HCT116 (cell line): ENCODE measurements at regions not wholly inside any gene's neighbourhood (a gene's known extent, or its start where the extent isn't known, plus 50 kb on each side); places are given as distances from the start of the nearest gene placed in this dataset.

Experiments used
- ATAC-seq: fragments of 200-7000 bp; cut with Tn5 transposase; 2 replicates; pipeline ENCODE4 v1.9.1; 2020; ENCODE audit warnings: mild to moderate bottlenecking, moderate library complexity
- BruUV-seq: library from RNA; stranded (reverse); fragments of 400-500 nt; replicated peaks from 2 replicates; lab custom pipeline; 2021; lab: Mats Ljungman, UMichigan
- CTCF ChIA-PET: fragments of 300-600 bp; sonication (Branson Sonifier 250); formaldehyde crosslinking; loops from one replicate; lab custom pipeline; 2021; ENCODE audit warnings: antibody characterized with exemption; lab: Charles Lee
- POLR2A ChIA-PET: fragments of 300-600, 350-600 bp; sonication (Branson Sonifier 250); formaldehyde crosslinking; loops from one replicate; lab custom pipeline; 2021; ENCODE audit warnings: antibody characterized with exemption; lab: Charles Lee
- RAD21 ChIA-PET, 2 experiments: fragments of 300-600 bp; sonication (Branson Sonifier 250); formaldehyde crosslinking; loops; one replicate each; lab custom pipeline; 2023; ENCODE audit warnings: low total read pairs in 2 of 2; ENCODE audit not compliant: uncharacterized antibody in 2 of 2, unreplicated experiment in 2 of 2, low non-redundant PET in 1 of 2; lab: Charles Lee
- DNase-seq: peaks from one replicate; pipeline ENCODE4 v3.0.0-alpha.2; 2010; ENCODE audit warnings: low read depth, low spot score
- H2AFZ ChIP-seq: fragments of 200-600 bp; shearing (Covaris generic), sonication (generic); 2 replicates; pipeline ENCODE4 v1.6.1; 2017; ENCODE audit warnings: low read depth, mixed run types, mixed read lengths, antibody characterized with exemption, low read length; ENCODE audit not compliant: poor library complexity, severe bottlenecking
- H3K27ac ChIP-seq: 2 replicates; pipeline ENCODE4 v1.5.1; 2012; ENCODE audit warnings: low read depth, low read length
- H3K27me3 ChIP-seq: fragments of 200-600 bp; sonication (generic); 2 replicates; pipeline ENCODE4 v1.6.1; 2016; ENCODE audit warnings: mixed run types, low read length, mixed read lengths; ENCODE audit not compliant: insufficient read depth
- H3K36me3 ChIP-seq, 2 experiments: fragments of 200-500 bp in 1 of 2; fragments of 200-600 bp in 1 of 2; sonication (Bioruptor generic) in 1 of 2; sonication (generic) in 1 of 2; 2 replicates each; pipeline versions ENCODE4 v1.5.1 to v1.6.1; 2014 to 2016; ENCODE audit warnings: low read length in 2 of 2, inconsistent platforms in 1 of 2, mixed read lengths in 1 of 2, mixed run types in 1 of 2; ENCODE audit not compliant: insufficient read depth in 2 of 2, control insufficient read depth in 1 of 2
- H3K4me1 ChIP-seq, 2 experiments: fragments of 200-600 bp in 1 of 2; sonication (generic) in 1 of 2; 2 replicates each; pipeline versions ENCODE4 v1.5.1 to v1.6.1; 2012 to 2017; ENCODE audit warnings: low read length in 2 of 2, inconsistent platforms in 1 of 2, mild to moderate bottlenecking in 1 of 2, mixed read lengths in 1 of 2, mixed run types in 1 of 2, moderate library complexity in 1 of 2; ENCODE audit not compliant: insufficient read depth in 2 of 2, control insufficient read depth in 1 of 2
- H3K4me2 ChIP-seq: fragments of 200-600 bp; sonication (generic); 2 replicates; pipeline ENCODE4 v1.6.1; 2017; ENCODE audit warnings: mixed run types, low read length, mixed read lengths
- H3K4me3 ChIP-seq, 2 experiments: fragments of 200-600 bp in 1 of 2; sonication (generic) in 1 of 2; replicated peaks in 1 of 2; 2 replicates each; pipeline ENCODE4 v1.5.1; 2011 to 2016; ENCODE audit warnings: low read length in 2 of 2, control low read depth in 1 of 2, low read depth in 1 of 2, mild to moderate bottlenecking in 1 of 2, mixed read lengths in 1 of 2, mixed run types in 1 of 2
- H3K79me2 ChIP-seq: fragments of 200-600 bp; sonication (generic); 2 replicates; pipeline ENCODE4 v1.6.1; 2017; ENCODE audit warnings: mild to moderate bottlenecking, mixed run types, low read length, moderate library complexity, mixed read lengths; ENCODE audit not compliant: insufficient read depth
- H3K9ac ChIP-seq: fragments of 200-600 bp; sonication (generic); 2 replicates; pipeline ENCODE4 v1.6.1; 2016; ENCODE audit warnings: low read length, mixed read lengths
- H3K9me2 ChIP-seq: fragments of 200-600 bp; sonication (generic), shearing (Covaris generic); 2 replicates; pipeline ENCODE4 v1.6.1; 2017; ENCODE audit warnings: mixed run types, mild to moderate bottlenecking, moderate library complexity; ENCODE audit not compliant: insufficient read depth
- H3K9me3 ChIP-seq, 2 experiments: fragments of 200-500 bp in 1 of 2; fragments of 200-600 bp in 1 of 2; sonication (Bioruptor generic) in 1 of 2; sonication (generic) in 1 of 2; 2 replicates each; pipeline ENCODE4 v1.6.1; 2014 to 2017; ENCODE audit warnings: low read length in 2 of 2, mixed read lengths in 2 of 2, inconsistent platforms in 1 of 2, low read depth in 1 of 2, mild to moderate bottlenecking in 1 of 2, mixed run types in 1 of 2, moderate library complexity in 1 of 2; ENCODE audit not compliant: control insufficient read depth in 1 of 2, insufficient read depth in 1 of 2
- H4K20me1 ChIP-seq: fragments of 200-600 bp; sonication (generic), shearing (Covaris generic); 2 replicates; pipeline ENCODE4 v1.6.1; 2017; ENCODE audit warnings: mixed run types, mild to moderate bottlenecking, moderate library complexity; ENCODE audit not compliant: insufficient read depth
- CEBPB ChIP-seq: IDR thresholded peaks from 2 replicates; pipeline ENCODE4 v1.6.1; 2012; ENCODE audit warnings: low read depth
- CTCF ChIP-seq, 3 experiments: fragments of 200-600 bp in 1 of 3; sonication (generic) in 1 of 3; IDR thresholded peaks in 2 of 3; conservative IDR thresholded peaks in 1 of 3; 2 replicates each; pipeline ENCODE4 v1.5.1; 2012 to 2017; ENCODE audit warnings: low read depth in 2 of 3, low read length in 2 of 3, antibody characterized with exemption in 1 of 3, borderline replicate concordance in 1 of 3, control low read depth in 1 of 3, mild to moderate bottlenecking in 1 of 3, mixed read lengths in 1 of 3, mixed run types in 1 of 3, moderate library complexity in 1 of 3; ENCODE audit not compliant: insufficient read depth in 1 of 3
- EGR1 ChIP-seq: IDR thresholded peaks from 2 replicates; pipeline ENCODE4 v1.6.1; 2012; ENCODE audit warnings: low read depth
- ELF1 ChIP-seq: IDR thresholded peaks from 2 replicates; pipeline ENCODE4 v1.6.1; 2012; ENCODE audit warnings: low read depth, borderline replicate concordance
- EZH2phosphoT487 ChIP-seq: fragments of 200-600 bp; IDR thresholded peaks from 2 replicates; pipeline ENCODE4 v1.6.1; 2018; ENCODE audit warnings: antibody characterized with exemption, borderline replicate concordance
- FOSL1 ChIP-seq: IDR thresholded peaks from 2 replicates; pipeline ENCODE4 v1.6.1; 2012; ENCODE audit warnings: low read depth
- JUND ChIP-seq: IDR thresholded peaks from 2 replicates; pipeline ENCODE4 v1.6.1; 2012
- MAX ChIP-seq: IDR thresholded peaks from 2 replicates; pipeline ENCODE4 v1.6.1; 2012
- POLR2AphosphoS5 ChIP-seq: IDR thresholded peaks from 2 replicates; pipeline ENCODE4 v1.6.1; 2011; ENCODE audit warnings: mild to moderate bottlenecking, low read depth, low read length, moderate library complexity
- REST ChIP-seq: IDR thresholded peaks from 2 replicates; pipeline ENCODE4 v1.6.1; 2012; ENCODE audit warnings: low read depth
- SRF ChIP-seq: IDR thresholded peaks from 2 replicates; pipeline ENCODE4 v1.6.1; 2012; ENCODE audit warnings: low read depth
- TCF7L2 ChIP-seq: IDR thresholded peaks from 2 replicates; pipeline ENCODE4 v1.7.0; 2011; ENCODE audit warnings: borderline replicate concordance, inconsistent platforms; ENCODE audit not compliant: insufficient read depth, insufficient read length; ENCODE audit errors: extremely low read depth
- ZFX ChIP-seq: fragments of 450-650 bp; IDR thresholded peaks from 2 replicates; pipeline ENCODE4 v1.6.1; 2017
- ZNF274 ChIP-seq: fragments of 200-500 bp; sonication (Bioruptor generic); IDR thresholded peaks from 2 replicates; pipeline ENCODE4 v1.6.1; 2014; ENCODE audit warnings: mild to moderate bottlenecking, low read depth, low read length, inconsistent platforms
- intact Hi-C: fragments of 100-400 bp; cut with micrococcal nuclease; formaldehyde crosslinking; loops from 2 replicates; pipeline ENCODE4 v1.10.0; 2022

DNA sequence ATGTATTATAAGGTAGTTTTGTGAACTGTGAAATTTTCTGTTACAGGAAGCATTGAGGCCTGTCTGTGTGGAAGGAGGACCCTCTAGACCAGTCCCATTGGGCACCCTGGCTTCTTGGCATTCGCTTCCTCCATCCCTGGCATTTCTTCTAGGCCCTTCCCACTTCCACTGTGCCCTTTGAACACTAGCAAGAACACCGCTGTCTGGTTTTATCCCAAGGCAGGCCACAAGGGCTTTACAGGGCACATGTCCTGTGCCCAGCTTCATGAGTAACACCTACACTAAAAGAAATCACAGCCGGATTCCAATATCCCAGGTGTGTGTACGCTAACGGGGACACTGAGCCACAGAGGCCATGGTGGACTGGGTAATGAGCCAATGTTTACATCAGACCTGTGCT lies 99.8 kb downstream of the ADRB2 start:
- intact Hi-C loops = no loop called here
- Histone ChIP-seq H3K27me3 (no peaks in the 10 kb centered on the region), H3K4me3 (no peak overlapping the region), H3K9ac (no peak overlapping the region), H2AFZ (no peak overlapping the region), H3K9me2 (no peaks in the 10 kb centered on the region), H3K9me3 (no peaks in the 10 kb centered on the region), H3K79me2 (no peaks in the 10 kb centered on the region)
- no TSS peak for BruUV-seq
- ChIA-PET CTCF (no interaction called here), RAD21 (no interaction called here)
- TF ChIP-seq JUND = no peak
- TF ChIP-seq MAX = no peak
- TF ChIP-seq, all 23 proteins: peak for 0
- Histone ChIP-seq H4K20me1 (no peaks in the 10 kb centered on the region), H3K4me1 (peaks cover 2 to 6% of the 10 kb centered on the region in 2 experiments; a peak in 2 of 4 replicates), H3K36me3 (no peaks in the 10 kb centered on the region), H3K27ac (no peak overlapping the region), H3K4me2 (no peak overlapping the region)
- DNase-seq (no peak), ATAC-seq (peak; percentile 54; the same call in 1 of the 2 replicates)
- POLR2A ChIA-PET = no interaction called here

DNA sequence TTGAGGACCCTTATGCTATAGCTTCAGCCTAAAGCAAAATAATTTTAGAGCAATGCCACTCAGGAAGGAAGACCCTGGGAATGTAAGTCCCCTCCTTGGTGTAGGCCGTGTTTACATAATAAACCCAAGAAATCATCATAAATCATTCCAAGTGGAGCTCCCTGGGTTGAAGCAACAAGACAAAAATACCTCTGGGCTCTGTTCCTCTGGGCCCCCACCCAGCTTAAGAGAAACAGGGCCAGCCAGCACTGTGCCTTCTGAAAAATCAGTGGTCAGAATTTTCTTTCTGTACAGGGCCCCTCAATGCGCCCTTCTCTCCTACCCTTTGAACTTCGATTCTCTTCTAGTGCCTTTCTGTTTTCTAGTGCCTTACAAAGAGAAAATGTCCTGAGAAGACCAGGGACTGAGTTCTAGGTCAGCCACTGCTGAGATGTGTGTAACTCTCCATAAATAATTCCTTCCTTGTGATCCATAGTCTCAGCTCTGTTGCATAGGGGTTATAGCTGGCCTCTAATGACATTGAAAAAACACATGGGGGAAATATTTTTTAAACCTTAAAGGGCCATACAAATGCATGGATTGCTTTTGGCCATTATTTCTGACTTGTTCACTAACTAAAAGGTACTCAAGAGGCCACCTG lies 101.0 kb downstream of the ADRB2 start:
- no TSS peak for BruUV-seq
- no peaks in the 10 kb centered on the region for H3K9me3 ChIP-seq
- H3K9ac ChIP-seq = no peak overlapping the region
- no peak overlapping the region for H3K27ac ChIP-seq
- ATAC-seq (no peak), DNase-seq (no peak)
- no peak overlapping the region for H2AFZ ChIP-seq
- H3K79me2 ChIP-seq = no peaks in the 10 kb centered on the region
- H4K20me1 ChIP-seq = no peaks in the 10 kb centered on the region
- no peaks in the 10 kb centered on the region for H3K9me2 ChIP-seq
- intact Hi-C loops = no loop called here
- peaks cover 2 to 6% of the 10 kb centered on the region in 2 experiments; a peak in 2 of 4 replicates for H3K4me1 ChIP-seq
- H3K27me3 ChIP-seq = no peaks in the 10 kb centered on the region
- ChIA-PET POLR2A (no interaction called here), CTCF (interaction anchor here (1.1 to 1.7 kb wide), 2 partner anchors 14 to 30 kb away, joined by 3 to 4 read pairs; no protein-coding TSS in a partner anchor), RAD21 (interaction anchor here in 1 of 2 experiments (0.6 kb wide), 1 partner anchor 76 kb away, joined by 3 read pairs; no protein-coding TSS in a partner anchor)
- no peak overlapping the region for H3K4me3 ChIP-seq
- no peaks in the 10 kb centered on the region for H3K36me3 ChIP-seq
- H3K4me2 ChIP-seq = no peak overlapping the region
- TF ChIP-seq FOSL1 (no peak), ZFX (no peak), REST (no peak), CEBPB (no peak), MAX (no peak), SRF (no peak), CTCF (IDR thresholded peaks at IDR 0.05 in 2 of 3, conservative IDR thresholded peaks at IDR 0.05 in 1 of 3; ENCODE audit: borderline replicate concordance in 1 of 3, insufficient read depth in 1 of 3, low read depth in 2 of 3, low read length in 2 of 3) (no peak), ELF1 (no peak), EGR1 (no peak), EZH2phosphoT487 (no peak), TCF7L2 (no peak), JUND (no peak), POLR2AphosphoS5 (no peak), ZNF274 (no peak)
